IMR-90 (cell line): ENCODE measurements at regions not wholly inside any gene's neighbourhood (a gene's known extent, or its start where the extent isn't known, plus 50 kb on each side); places are given as distances from the start of the nearest gene placed in this dataset.

ENCODE experiments used
- ATAC-seq: fragments of 200-7000 bp; cut with Tn5 transposase; 2 replicates; pipeline ENCODE4 v1.9.1; 2020; ENCODE audit warnings: low read depth, mild to moderate bottlenecking, moderate library complexity
- BruUV-seq: library from RNA; stranded (reverse); fragments of 400-500 nt; replicated peaks from 2 replicates; lab custom pipeline; 2021; lab: Mats Ljungman, UMichigan
- CTCF ChIA-PET: fragments of 300-600 bp; formaldehyde crosslinking; extraction: SDS; loops from one replicate; lab custom pipeline; 2021; ENCODE audit warnings: antibody characterized with exemption; lab: Yijun Ruan, JAX
- POLR2A ChIA-PET: fragments of 300-600 bp; sonication (Branson Sonifier 250); formaldehyde crosslinking; loops from one replicate; lab custom pipeline; 2022; ENCODE audit warnings: antibody characterized with exemption; ENCODE audit not compliant: unreplicated experiment; lab: Charles Lee
- DNase-seq: peaks from one replicate; pipeline ENCODE4 v3.0.0; 2013
- H2AFZ ChIP-seq: replicated peaks from 2 replicates; pipeline ENCODE3; 2013; ENCODE audit warnings: low read length, mild to moderate bottlenecking; ENCODE audit not compliant: poor library complexity
- H2AK5ac ChIP-seq: 2 replicates; pipeline ENCODE4 v1.6.1; 2013; ENCODE audit warnings: low read depth, low read length, inconsistent platforms
- H2AK9ac ChIP-seq: replicated peaks from 2 replicates; pipeline ENCODE3; 2013; ENCODE audit warnings: mild to moderate bottlenecking, low read depth, low read length, moderate library complexity; ENCODE audit not compliant: poor library complexity
- H2BK120ac ChIP-seq: 2 replicates; pipeline ENCODE4 v1.6.1; 2013; ENCODE audit warnings: low read depth, low read length, inconsistent platforms
- H2BK15ac ChIP-seq: 3 replicates; pipeline ENCODE4 v1.6.1; 2013; ENCODE audit warnings: low read depth, low read length, inconsistent platforms
- H2BK20ac ChIP-seq: 2 replicates; pipeline ENCODE4 v1.6.1; 2013; ENCODE audit warnings: low read depth, mild to moderate bottlenecking, inconsistent platforms, low read length, moderate library complexity
- H2BK5ac ChIP-seq: 2 replicates; pipeline ENCODE4 v1.6.1; 2013; ENCODE audit warnings: mild to moderate bottlenecking, low read depth, low read length, inconsistent platforms; ENCODE audit not compliant: poor library complexity, severe bottlenecking
- H3K14ac ChIP-seq: replicated peaks from 2 replicates; pipeline ENCODE4 v1.6.1; 2013; ENCODE audit warnings: low read depth, low read length, inconsistent platforms
- H3K18ac ChIP-seq: 2 replicates; pipeline ENCODE4 v1.6.1; 2013; ENCODE audit warnings: low read depth, low read length, control low read depth
- H3K23ac ChIP-seq: 2 replicates; pipeline ENCODE4 v1.6.1; 2013; ENCODE audit warnings: low read depth, low read length, inconsistent platforms
- H3K27ac ChIP-seq: 2 replicates; pipeline ENCODE4 v1.5.1; 2013; ENCODE audit warnings: mild to moderate bottlenecking, control low read depth, low read length; ENCODE audit not compliant: insufficient read depth
- H3K27me3 ChIP-seq: 2 replicates; pipeline ENCODE4 v1.6.1; 2013; ENCODE audit warnings: low read length; ENCODE audit not compliant: control insufficient read depth, insufficient read depth
- H3K36me3 ChIP-seq: 2 replicates; pipeline ENCODE4 v1.6.1; 2013; ENCODE audit warnings: low read length, mixed read lengths; ENCODE audit not compliant: control insufficient read depth, insufficient read depth
- H3K4ac ChIP-seq: 2 replicates; pipeline ENCODE4 v1.6.1; 2013; ENCODE audit warnings: low read depth, low read length, inconsistent platforms
- H3K4me1 ChIP-seq: 2 replicates; pipeline ENCODE4 v1.6.1; 2013; ENCODE audit warnings: low read length, mixed read lengths; ENCODE audit not compliant: control insufficient read depth, insufficient read depth
- H3K4me2 ChIP-seq: 2 replicates; pipeline ENCODE4 v1.6.1; 2013; ENCODE audit warnings: low read depth, mild to moderate bottlenecking, control low read depth, low read length, moderate library complexity
- H3K4me3 ChIP-seq: 2 replicates; pipeline ENCODE4 v1.5.1; 2013; ENCODE audit warnings: low read depth, mild to moderate bottlenecking, control low read depth, low read length, moderate library complexity; ENCODE audit not compliant: insufficient read depth
- H3K56ac ChIP-seq: 2 replicates; pipeline ENCODE4 v1.6.1; 2013; ENCODE audit warnings: low read length, inconsistent platforms; ENCODE audit not compliant: insufficient read depth; ENCODE audit errors: extremely low read depth
- H3K79me1 ChIP-seq, 2 experiments: 2 replicates each; pipeline ENCODE4 v1.6.1; 2013; ENCODE audit warnings: low read length in 2 of 2, inconsistent platforms in 1 of 2, low read depth in 1 of 2
- H3K9ac ChIP-seq: 2 replicates; pipeline ENCODE4 v1.6.1; 2013; ENCODE audit warnings: low read depth, low read length, control low read depth
- H3K9me1 ChIP-seq: 2 replicates; pipeline ENCODE4 v1.6.1; 2013; ENCODE audit warnings: low read length, inconsistent platforms; ENCODE audit not compliant: insufficient read depth
- H3K9me3 ChIP-seq: 2 replicates; pipeline ENCODE4 v1.6.1; 2013; ENCODE audit warnings: low read length; ENCODE audit not compliant: control insufficient read depth, insufficient read depth
- H4K20me1 ChIP-seq: 2 replicates; pipeline ENCODE4 v1.6.1; 2013; ENCODE audit warnings: low read length, inconsistent platforms; ENCODE audit not compliant: insufficient read depth
- H4K5ac ChIP-seq: 2 replicates; pipeline ENCODE4 v1.6.1; 2013; ENCODE audit warnings: mild to moderate bottlenecking, low read depth, low read length, control low read depth
- H4K8ac ChIP-seq, 2 experiments: 2 replicates each; pipeline ENCODE4 v1.6.1; 2013; ENCODE audit warnings: low read depth in 2 of 2, low read length in 2 of 2, control low read depth in 1 of 2, inconsistent platforms in 1 of 2
- H4K91ac ChIP-seq: 2 replicates; pipeline ENCODE4 v1.6.1; 2013; ENCODE audit warnings: low read depth, low read length, inconsistent platforms; ENCODE audit not compliant: insufficient read depth
- CTCF ChIP-seq: conservative IDR thresholded peaks from 2 replicates; pipeline ENCODE4 v1.5.1; 2012; ENCODE audit warnings: mild to moderate bottlenecking, low read depth, low read length, improper control_type of control experiment
- ELK1 ChIP-seq: fragments of 150-350 bp; IDR thresholded peaks from 2 replicates; pipeline ENCODE4 v1.6.1; 2016; ENCODE audit warnings: low read depth, mild to moderate bottlenecking, low read length, moderate library complexity, borderline replicate concordance
- FOS ChIP-seq: fragments of 150-350 bp; IDR thresholded peaks from 2 replicates; pipeline ENCODE4 v1.6.1; 2016; ENCODE audit warnings: low read depth, low read length
- MAFK ChIP-seq: IDR thresholded peaks from 2 replicates; pipeline ENCODE4 v1.6.1; 2012; ENCODE audit warnings: low read depth, low read length, improper control_type of control experiment
- MAZ ChIP-seq: IDR thresholded peaks from 2 replicates; pipeline ENCODE4 v1.6.1; 2012; ENCODE audit warnings: low read depth, mild to moderate bottlenecking, low read length, improper control_type of control experiment, moderate library complexity, borderline replicate concordance
- POLR2A ChIP-seq: IDR thresholded peaks from 2 replicates; pipeline ENCODE4 v1.6.1; 2012; ENCODE audit warnings: mild to moderate bottlenecking, low read depth, low read length
- RAD21 ChIP-seq: IDR thresholded peaks from 2 replicates; pipeline ENCODE4 v1.6.1; 2012; ENCODE audit warnings: low read length, improper control_type of control experiment
- RCOR1 ChIP-seq: IDR thresholded peaks from 2 replicates; pipeline ENCODE4 v1.6.1; 2012; ENCODE audit warnings: mild to moderate bottlenecking, low read length, improper control_type of control experiment; ENCODE audit not compliant: insufficient replicate concordance
- RFX5 ChIP-seq: IDR thresholded peaks from 2 replicates; pipeline ENCODE4 v1.8.0; 2012; ENCODE audit warnings: low read depth, mild to moderate bottlenecking, low read length, moderate library complexity
- SMC3 ChIP-seq: fragments of 150-350 bp; IDR thresholded peaks from 2 replicates; pipeline ENCODE4 v1.6.1; 2016; ENCODE audit warnings: low read depth, mild to moderate bottlenecking, antibody characterized with exemption, low read length, moderate library complexity
- WGBS, 2 experiments: methylation state at CpG; one replicate each; pipeline versions ENCODE4 v1.1.5 to v1.1.7; 2013; ENCODE audit warnings: missing lambda C conversion rate in 2 of 2; ENCODE audit not compliant: insufficient read length in 1 of 2; ENCODE audit errors: extremely low coverage in 2 of 2; 5-methylcytosine and 5-hydroxymethylcytosine counted together
- dilution Hi-C: fragments of 300-500 bp; cut with HindIII; formaldehyde crosslinking; loops from one replicate; pipeline ENCODE4 v1.14.3; 2018; ENCODE audit warnings: low sequenced_read_pairs; ENCODE audit not compliant: unreplicated experiment
- in situ Hi-C: fragments of 300-500 bp; cut with MboI; formaldehyde crosslinking; loops from 3 replicates; pipeline ENCODE4 v1.14.3; 2019; ENCODE audit warnings: low sequenced_read_pairs, inconsistent platforms, mixed read lengths
- intact Hi-C: fragments of 100-400 bp; cut with micrococcal nuclease; formaldehyde crosslinking; loops from 2 replicates; pipeline ENCODE4 v1.10.0; 2022

GRCh38 chr14:104289507-104289906 lies 151.1 kb downstream of the KIF26A start:
- Histone ChIP-seq H2AK5ac (no peak overlapping the region), H2BK15ac (no peak overlapping the region), H3K9me3 (peaks cover 64% of the 10 kb centered on the region), H3K27me3 (no peaks in the 10 kb centered on the region), H3K4me3 (no peak overlapping the region), H3K14ac (no peak overlapping the region), H2BK20ac (no peak overlapping the region), H3K27ac (no peak overlapping the region), H3K4me1 (no peaks in the 10 kb centered on the region), H4K20me1 (no peaks in the 10 kb centered on the region), H2BK5ac (no peak overlapping the region), H3K4me2 (no peak overlapping the region), H3K23ac (no peak overlapping the region), H3K9ac (no peak overlapping the region), H3K9me1 (no peaks in the 10 kb centered on the region), H3K18ac (no peak overlapping the region), H2AFZ (no peak overlapping the region), H4K5ac (no peak overlapping the region), H2BK120ac (no peak overlapping the region), H3K56ac (no peak overlapping the region), H3K79me1 (no peaks in the 10 kb centered on the region), H4K91ac (no peak overlapping the region), H2AK9ac (no peak overlapping the region), H3K4ac (no peak overlapping the region), H3K36me3 (no peaks in the 10 kb centered on the region), H4K8ac (no peak overlapping the region)
- CTCF ChIA-PET = no interaction called here
- DNase-seq (no peak), ATAC-seq (no peak)
- POLR2A ChIA-PET = no interaction called here
- in situ Hi-C loops = no loop called here
- no TSS peak for BruUV-seq
- no peak for TF ChIP-seq SMC3
- no peak for TF ChIP-seq RFX5
- no peak for TF ChIP-seq FOS
- no peak for TF ChIP-seq MAFK
- TF ChIP-seq RAD21 = no peak
- no peak for TF ChIP-seq RCOR1
- no peak for TF ChIP-seq POLR2A
- no peak for TF ChIP-seq CTCF
- no peak for TF ChIP-seq ELK1
- TF ChIP-seq MAZ = no peak
- dilution Hi-C loops = no loop called here
- intact Hi-C loops = no loop called here
- 80% methylated on average over 1 of the region's 3 CpGs; no CpG with 5 or more reads in 1 of the 2 experiments for WGBS, 2 experiments
